Suppressor macrophage (primary cell): ENCODE measurements at regions not wholly inside any gene's neighbourhood (a gene's known extent, or its start where the extent isn't known, plus 50 kb on each side); places are given as distances from the start of the nearest gene placed in this dataset.
A peak's percentile ranks its signal among the peaks of the same experiment; 100 is the strongest.

ENCODE experiments used
- DNase-seq, 4 experiments: peaks; one replicate each; pipeline ENCODE4 v3.0.0-alpha.2; 2020 to 2022

DNA sequence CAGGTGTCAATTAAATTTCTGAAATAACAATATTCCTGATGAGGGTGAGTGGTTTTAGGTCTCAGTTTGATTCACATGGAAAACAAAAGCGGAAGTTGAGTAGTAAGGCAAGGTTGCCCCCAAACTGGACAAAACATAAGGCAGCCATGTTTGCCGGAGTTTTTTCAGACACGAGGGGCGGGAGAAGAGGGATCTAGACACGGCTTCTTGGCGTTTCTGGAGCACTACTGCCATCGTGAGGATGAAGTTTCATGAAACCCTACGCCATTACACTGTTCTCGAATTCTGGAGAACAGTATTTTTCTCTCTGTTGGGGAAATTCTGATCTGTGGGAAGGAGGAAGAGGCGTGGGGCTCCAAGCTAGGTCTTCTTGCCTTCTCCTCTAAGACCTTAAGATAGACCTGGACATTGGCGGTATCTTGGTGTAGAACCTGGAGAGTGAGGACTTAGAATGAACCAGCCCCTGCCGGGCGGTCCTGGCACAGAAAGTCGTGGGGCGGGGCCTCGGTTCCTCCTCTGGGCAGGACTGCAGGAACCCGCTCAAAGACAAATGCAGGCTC is 160.3 kb downstream of the OR13H1 start:
- no peak for DNase-seq

GRCh38 chrX:131709553-131709952 is 165.7 kb downstream of the OR13H1 start:
- no peak for DNase-seq

DNA sequence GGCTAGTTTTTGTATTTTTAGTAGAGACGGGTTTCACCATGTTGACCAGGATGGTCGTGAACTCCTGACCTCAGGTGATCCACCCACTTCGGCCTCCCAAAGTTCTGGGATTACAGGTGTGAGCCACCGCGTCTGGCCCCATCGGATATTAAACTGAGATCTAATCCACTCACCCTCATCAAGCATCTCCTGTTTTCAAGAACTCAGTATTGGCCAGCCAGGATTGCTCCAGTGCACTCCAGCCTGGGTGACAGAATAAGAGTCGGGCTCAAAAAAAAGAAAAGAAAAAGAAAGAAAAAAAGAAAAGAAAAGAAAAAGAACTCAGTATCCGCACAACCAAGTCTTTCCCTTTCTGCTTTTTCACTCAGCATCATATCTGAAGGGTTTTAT is 167.6 kb downstream of the OR13H1 start:
- DNase-seq, result no peak

DNA sequence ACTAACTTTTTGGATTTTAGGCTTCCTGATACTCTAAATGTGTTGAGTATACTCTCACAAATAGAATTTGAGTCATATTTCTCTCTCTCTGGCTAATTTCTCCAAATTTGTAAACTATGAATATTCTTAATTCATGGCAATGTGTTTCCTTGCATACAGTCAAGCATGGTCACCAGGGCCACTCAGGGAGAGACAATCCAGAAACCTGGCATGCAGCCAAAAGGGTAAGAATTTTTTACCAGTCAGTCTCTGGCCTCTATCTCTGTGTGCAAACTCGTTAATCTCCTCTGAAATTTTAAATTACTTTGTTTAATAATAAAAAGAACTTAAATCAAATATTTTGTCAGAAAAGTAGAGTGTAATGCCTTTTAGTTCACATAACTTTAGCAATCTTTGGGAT is 179.8 kb downstream of the OR13H1 start:
- DNase-seq, result no peak

- DNase-seq, result no peak
Measured at GRCh38 chrX:131724292-131724691, 180.4 kb downstream of the OR13H1 start.

DNA sequence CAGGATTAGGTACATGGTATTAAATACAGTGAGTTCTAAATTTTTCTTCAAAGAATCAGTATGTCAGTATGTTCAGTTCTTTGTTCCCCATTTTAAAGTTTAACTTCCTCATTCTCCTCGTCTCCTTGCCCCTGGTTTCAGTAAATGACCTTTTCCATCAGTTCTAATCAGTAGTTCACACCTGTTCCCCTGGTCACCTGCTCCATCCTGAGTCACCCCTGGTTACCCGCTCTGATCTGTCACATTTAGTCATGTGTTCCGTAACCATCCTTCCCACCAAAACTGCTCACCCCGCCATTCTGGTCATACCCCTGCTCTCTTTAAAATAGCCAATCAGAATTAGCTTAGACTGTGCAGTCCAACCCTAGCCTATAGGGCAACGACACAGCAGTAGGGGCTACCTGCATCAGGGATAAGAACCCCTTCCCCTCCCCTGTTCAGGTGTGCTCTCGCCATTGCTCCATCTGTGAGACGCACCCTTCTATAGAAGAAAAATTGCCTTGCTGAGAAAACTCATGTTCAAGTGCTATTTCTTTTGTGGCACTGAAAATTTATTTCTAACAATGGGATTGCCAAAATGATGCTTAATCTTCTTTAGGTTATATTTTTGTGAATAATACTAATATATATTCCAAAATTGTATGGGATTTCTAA is 181.3 kb downstream of the OR13H1 start:
- DNase-seq, result peak in 1 of 4 experiments; percentile 2

- no peak for DNase-seq
Measured at GRCh38 chrX:131727778-131728177, 183.9 kb downstream of the OR13H1 start.

GRCh38 chrX:131728295-131729145 is 184.6 kb downstream of the OR13H1 start:
- DNase-seq, result no peak

GRCh38 chrX:131729295-131729694 is 185.4 kb downstream of the OR13H1 start:
- DNase-seq, result no peak

- DNase-seq, result no peak
Measured at GRCh38 chrX:131734621-131735020, 190.7 kb downstream of the OR13H1 start.

DNA sequence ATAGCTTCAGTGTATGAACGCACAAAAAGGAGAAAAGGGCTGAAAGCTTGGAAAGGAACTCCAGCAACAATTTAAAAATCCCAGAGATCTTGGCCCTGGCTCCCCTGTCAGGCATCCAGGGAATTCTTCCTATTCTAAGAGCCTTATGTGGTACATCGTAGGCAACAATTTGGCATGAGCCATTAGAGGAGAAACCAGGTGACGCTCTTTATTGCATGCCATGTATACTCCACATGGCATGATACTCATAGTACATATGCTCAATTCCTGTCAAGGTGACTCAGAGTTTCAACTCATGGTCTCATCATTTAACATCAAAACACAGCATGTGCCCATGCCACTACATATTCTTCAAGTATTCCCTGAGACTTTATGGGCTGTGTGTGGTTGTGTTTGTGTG is 191.3 kb downstream of the OR13H1 start:
- DNase-seq, result no peak

GRCh38 chrX:131739823-131740222 is 195.9 kb downstream of the OR13H1 start:
- DNase-seq, result peak; percentile 12 to 48 (median 32)

DNA sequence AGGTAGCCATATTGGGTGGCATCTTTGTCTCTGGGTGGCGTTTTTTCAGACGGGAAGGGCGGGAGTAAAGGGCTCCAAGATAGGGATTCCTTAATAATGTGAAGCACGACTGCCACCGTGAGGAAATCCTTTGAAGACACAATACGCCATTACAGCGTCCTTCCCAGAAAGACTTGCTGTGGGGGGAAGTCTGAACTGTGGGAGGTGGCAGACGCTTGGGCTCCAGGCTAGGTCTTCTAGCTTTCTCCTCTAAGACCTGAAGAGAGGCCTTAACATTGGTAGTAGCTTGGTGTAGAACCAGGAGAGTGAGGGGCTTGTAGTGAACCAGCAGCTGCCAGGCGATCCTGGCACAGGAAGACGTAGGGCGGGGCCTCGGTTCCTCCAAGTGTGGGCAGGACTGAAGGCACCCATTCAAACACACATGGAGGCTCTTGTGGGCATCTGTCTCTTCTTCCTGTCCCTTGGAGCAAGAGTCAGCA is 197.3 kb downstream of the OR13H1 start:
- DNase-seq, result no peak

- DNase-seq, result no peak
Measured at GRCh38 chrX:131745942-131746489, 202.1 kb downstream of the OR13H1 start.

DNA sequence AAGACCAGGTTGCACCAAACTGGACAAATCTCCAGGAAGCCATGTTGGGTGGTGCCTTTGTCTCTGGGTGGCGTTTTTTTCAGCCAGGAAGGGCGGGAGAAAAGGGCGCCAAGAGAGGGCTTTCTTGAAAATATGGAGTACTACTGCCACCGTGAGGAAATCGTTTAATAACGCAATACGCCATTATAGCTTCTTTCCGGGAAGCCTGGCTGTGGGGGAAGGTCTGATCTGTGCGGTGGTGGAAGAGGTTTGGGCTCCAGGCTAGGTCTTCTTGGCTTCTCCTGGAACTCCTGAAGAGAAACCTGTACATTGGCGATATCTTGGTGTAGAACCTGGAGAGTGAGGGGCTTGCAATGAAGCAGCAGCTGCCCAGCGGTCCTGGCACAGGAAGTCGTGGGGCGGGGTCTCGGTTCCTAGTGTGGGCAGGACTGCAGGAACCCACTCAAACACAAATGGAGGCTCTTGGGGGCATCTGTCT is 202.7 kb downstream of the OR13H1 start:
- DNase-seq, result no peak

GRCh38 chrX:131747173-131747572 is 203.3 kb downstream of the OR13H1 start:
- no peak for DNase-seq

DNA sequence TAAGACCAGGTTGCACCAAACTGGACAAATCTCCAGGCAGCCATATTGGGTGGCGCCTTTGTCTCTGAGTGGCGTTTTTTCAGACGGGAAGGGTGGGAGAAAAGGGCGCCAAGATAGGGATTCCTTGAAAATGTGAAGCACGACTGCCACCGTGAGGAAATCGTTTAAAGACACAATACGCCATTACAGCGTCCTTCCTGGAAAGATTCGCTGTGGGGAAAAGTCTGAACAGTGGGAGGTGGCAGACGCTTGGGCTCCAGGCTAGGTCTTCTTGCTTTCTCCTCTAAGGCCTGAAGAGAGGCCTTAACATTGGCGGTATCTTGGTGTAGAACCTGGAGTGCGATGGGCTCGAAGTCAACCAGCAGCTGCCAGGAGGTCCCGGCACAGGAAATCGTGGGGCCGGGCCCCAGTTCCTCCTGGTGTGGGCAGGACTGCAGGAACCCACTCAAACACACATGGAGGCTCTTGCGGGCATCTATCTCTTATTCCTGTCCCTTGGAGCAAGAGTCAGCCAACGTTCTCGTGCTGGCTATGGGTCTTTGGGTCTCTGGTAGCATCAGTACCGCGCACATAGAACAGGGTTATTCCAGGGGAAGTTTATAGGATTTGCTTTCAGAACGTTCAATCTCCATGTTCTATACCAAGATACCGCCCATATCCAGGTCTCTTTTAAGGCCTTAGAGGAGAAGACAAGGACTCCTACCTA is 208.8 kb downstream of the OR13H1 start:
- no peak for DNase-seq

- DNase-seq, result no peak
Measured at GRCh38 chrX:131762802-131763234, 218.9 kb downstream of the OR13H1 start.

- DNase-seq, result no peak
Measured at GRCh38 chrX:131763674-131764073, 219.8 kb downstream of the OR13H1 start.

DNA sequence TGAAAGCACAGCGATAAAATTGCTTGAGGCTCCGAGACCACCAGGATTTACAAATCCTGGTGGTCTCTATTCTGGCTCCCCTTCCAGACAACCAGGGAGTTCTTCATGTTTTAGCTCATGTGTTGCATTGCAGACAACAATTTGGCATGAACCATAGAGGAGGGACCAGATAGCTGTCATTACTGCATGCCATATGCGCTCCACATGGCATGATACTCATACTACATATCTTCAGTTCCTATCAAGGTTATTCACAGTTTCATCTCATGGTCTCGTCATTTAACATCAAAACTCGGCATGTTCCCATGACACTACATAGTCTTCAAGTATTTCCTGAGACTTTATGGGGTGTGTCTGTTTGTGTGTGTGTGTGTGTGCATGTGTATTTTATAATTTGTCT is 220.3 kb downstream of the OR13H1 start:
- DNase-seq, result no peak

GRCh38 chrX:131778269-131779218 is 234.7 kb downstream of the OR13H1 start:
- DNase-seq, result no peak
